ENCODE measurements at regions not wholly inside any gene's neighbourhood (a gene's known extent, or its start where the extent isn't known, plus 50 kb on each side); places are given as distances from the start of the nearest gene placed in this dataset.

DNA sequence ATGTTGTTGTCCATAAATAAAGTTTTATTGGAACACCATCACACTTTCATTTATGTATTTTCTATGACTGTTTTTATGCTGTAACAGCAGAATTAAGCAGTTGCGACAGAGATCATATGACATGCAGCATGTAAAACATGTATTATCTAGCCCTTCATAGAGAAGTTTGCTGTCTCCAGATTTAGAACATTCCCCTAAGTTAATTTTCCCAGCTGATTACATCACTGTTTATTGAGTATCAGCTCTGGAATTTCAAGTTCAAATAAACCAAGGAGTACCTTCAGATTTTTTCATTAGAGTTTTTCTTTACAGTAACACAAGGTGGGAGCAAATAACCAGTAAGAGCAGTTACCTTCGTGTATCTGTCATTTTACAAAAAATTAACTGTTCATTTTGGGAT lies 792.8 kb downstream of the USP25 start:
- Mint-ChIP-seq H3K4me1 (ENCODE audit: low read depth) (no peaks in the 10 kb centered on the region), H3K27ac (no peak overlapping the region), H3K36me3 (ENCODE audit: low read depth) (no peaks in the 10 kb centered on the region), H3K27me3 (no peaks in the 10 kb centered on the region), H3K9me3 (peaks cover 4% of the 10 kb centered on the region), H3K4me3 (no peak overlapping the region)
- DNase-seq (no peak), ATAC-seq (no peak)
- TF ChIP-seq, protein P1, sequence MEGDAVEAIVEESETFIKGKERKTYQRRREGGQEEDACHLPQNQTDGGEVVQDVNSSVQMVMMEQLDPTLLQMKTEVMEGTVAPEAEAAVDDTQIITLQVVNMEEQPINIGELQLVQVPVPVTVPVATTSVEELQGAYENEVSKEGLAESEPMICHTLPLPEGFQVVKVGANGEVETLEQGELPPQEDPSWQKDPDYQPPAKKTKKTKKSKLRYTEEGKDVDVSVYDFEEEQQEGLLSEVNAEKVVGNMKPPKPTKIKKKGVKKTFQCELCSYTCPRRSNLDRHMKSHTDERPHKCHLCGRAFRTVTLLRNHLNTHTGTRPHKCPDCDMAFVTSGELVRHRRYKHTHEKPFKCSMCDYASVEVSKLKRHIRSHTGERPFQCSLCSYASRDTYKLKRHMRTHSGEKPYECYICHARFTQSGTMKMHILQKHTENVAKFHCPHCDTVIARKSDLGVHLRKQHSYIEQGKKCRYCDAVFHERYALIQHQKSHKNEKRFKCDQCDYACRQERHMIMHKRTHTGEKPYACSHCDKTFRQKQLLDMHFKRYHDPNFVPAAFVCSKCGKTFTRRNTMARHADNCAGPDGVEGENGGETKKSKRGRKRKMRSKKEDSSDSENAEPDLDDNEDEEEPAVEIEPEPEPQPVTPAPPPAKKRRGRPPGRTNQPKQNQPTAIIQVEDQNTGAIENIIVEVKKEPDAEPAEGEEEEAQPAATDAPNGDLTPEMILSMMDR (IDR thresholded peaks at IDR 0.05): no peak
- intact Hi-C loops (cut with micrococcal nuclease): no loop called here
- CTCF ChIA-PET: no interaction called here
- POLR2A ChIA-PET: no interaction called here

DNA sequence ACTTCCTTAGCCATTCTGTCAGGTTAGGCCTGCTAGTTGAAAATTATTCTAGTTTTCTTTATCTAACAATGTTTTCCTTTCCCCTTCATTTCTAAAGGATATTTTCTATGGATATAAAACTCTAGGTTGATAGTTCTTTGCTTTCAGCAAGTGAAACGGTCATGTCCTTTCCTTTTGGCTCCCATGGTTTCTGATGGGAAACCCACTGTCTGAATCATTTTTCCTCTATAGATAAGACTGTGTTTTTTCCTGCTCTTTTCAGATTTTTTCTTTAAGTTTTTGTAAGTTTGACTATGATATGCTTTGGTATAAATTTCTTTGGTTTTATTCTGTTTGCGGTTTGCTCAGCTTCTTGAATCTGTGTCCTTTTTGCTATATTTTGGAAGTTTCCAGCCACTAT lies 800.9 kb downstream of the USP25 start:
- H3K4me1 Mint-ChIP-seq (ENCODE audit: low read depth): no peaks in the 10 kb centered on the region
- no peak overlapping the region for H3K27ac Mint-ChIP-seq
- H3K27me3 Mint-ChIP-seq: no peaks in the 10 kb centered on the region
- TF ChIP-seq, protein P1 (IDR thresholded peaks at IDR 0.05): no peak
- no peak overlapping the region for H3K4me3 Mint-ChIP-seq
- H3K9me3 Mint-ChIP-seq: peaks cover 8% of the 10 kb centered on the region
- intact Hi-C loops (cut with micrococcal nuclease): no loop called here
- ChIA-PET CTCF (no interaction called here), POLR2A (no interaction called here)
- H3K36me3 Mint-ChIP-seq (ENCODE audit: low read depth): no peaks in the 10 kb centered on the region
- DNase-seq: no peak
- ATAC-seq: no peak

DNA sequence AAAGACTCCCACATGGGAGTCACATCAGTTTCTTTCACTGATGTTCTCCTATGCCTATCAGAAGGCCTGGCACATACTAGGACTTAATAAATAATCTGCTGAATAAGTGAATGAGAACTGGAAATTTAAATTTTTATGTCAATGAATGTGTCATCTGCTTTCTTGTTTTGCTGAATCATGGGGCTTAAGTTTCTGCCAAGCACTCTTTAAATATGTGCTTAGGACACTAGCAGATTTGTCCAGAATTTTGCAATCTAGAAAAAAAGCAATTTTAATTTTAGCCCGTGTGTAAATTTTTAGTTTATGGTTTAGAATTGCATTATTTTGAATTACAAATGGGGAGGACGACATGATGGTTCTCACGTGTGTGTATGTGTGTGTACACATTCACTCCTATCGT lies 803.1 kb downstream of the USP25 start:
- peaks cover 6% of the 10 kb centered on the region for H3K9me3 Mint-ChIP-seq
- no peaks in the 10 kb centered on the region for H3K27me3 Mint-ChIP-seq
- TF ChIP-seq, protein P1 (IDR thresholded peaks at IDR 0.05): no peak
- H3K4me1 Mint-ChIP-seq (ENCODE audit: low read depth): no peaks in the 10 kb centered on the region
- ATAC-seq: no peak
- no peaks in the 10 kb centered on the region for H3K36me3 Mint-ChIP-seq (ENCODE audit: low read depth)
- DNase-seq: no peak
- H3K4me3 Mint-ChIP-seq: no peak overlapping the region
- ChIA-PET POLR2A (no interaction called here), CTCF (no interaction called here)
- no peak overlapping the region for H3K27ac Mint-ChIP-seq
- intact Hi-C loops (cut with micrococcal nuclease): no loop called here

DNA sequence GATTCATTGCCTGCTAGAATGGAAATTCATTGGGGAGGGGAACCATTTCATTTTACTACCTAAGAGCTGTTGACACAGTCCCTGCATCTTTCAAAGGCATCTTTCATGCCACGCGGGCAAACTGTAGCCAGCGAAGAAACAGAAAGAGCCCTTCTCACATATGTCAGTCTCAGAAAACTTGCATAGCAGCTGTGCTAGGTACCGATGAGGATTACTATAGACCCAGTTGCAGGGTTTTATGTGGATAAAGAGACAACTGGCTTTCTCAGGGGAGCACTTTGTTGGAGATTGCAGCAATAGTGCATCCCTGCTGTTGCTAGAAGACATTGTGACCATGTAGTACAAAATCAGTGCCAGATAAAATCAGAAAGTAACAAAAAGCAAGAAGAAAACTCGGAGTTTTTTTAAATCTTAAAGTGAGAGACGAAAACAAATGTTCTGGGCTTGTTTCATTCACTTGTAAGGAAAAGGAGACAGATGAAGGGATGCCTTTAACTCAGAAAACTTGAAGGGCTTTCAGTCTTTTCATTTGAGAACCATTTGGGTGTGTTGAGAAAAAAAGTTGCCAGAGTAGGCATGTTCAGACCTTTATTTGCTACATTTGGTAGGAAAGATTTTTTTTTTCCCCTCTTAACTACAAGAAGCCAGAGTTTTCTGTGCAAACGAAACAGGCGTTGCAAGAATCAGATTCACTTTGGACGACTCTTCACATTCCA lies 804.1 kb downstream of the USP25 start:
- no peak overlapping the region for H3K27ac Mint-ChIP-seq
- H3K27me3 Mint-ChIP-seq: no peaks in the 10 kb centered on the region
- H3K9me3 Mint-ChIP-seq: peaks cover 6% of the 10 kb centered on the region
- no peaks in the 10 kb centered on the region for H3K36me3 Mint-ChIP-seq (ENCODE audit: low read depth)
- ATAC-seq (no peak), DNase-seq (no peak)
- no peaks in the 10 kb centered on the region for H3K4me1 Mint-ChIP-seq (ENCODE audit: low read depth)
- POLR2A ChIA-PET: no interaction called here
- H3K4me3 Mint-ChIP-seq: no peak overlapping the region
- TF ChIP-seq, protein P1 (IDR thresholded peaks at IDR 0.05): no peak
- intact Hi-C loops (cut with micrococcal nuclease): no loop called here
- CTCF ChIA-PET: no interaction called here

DNA sequence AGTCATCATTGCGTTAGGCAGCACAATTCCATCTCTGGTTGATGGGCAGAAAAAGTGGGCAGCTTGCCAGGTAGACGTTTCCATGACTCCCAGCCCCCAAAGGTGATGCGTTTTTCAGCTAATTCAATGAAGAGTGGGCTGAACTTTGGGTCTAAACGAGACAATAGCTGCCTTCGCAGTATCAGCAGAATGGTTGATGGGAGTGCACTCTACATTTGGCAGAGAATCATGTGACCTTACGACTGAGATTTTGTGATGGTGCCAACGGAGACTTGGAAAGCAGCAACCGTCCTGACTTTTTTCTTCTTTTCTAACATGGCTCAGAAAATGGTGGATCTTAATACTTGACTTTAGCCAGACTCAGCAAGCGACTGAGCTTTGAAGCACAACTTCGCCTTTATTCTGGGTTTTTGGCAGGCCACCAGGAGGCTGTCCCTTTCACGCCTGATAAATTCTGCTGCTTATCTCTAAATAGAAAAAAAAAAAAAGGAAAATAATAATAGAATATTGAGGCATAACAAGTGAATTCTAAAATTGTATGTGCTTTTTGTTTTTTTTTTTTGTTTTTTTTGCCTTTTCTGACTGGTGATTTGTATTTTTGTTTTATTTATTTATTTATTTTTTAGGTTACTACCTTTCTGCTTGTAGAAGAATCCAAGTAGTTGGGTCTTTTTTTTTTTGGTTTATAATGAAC lies 804.8 kb downstream of the USP25 start:
- H3K4me1 Mint-ChIP-seq (ENCODE audit: low read depth): no peaks in the 10 kb centered on the region
- H3K27me3 Mint-ChIP-seq: no peaks in the 10 kb centered on the region
- TF ChIP-seq, protein P1 (IDR thresholded peaks at IDR 0.05): no peak
- H3K36me3 Mint-ChIP-seq (ENCODE audit: low read depth): no peaks in the 10 kb centered on the region
- H3K27ac Mint-ChIP-seq: no peak overlapping the region
- ChIA-PET POLR2A (no interaction called here), CTCF (no interaction called here)
- DNase-seq (no peak), ATAC-seq (no peak)
- peaks cover 3% of the 10 kb centered on the region for H3K9me3 Mint-ChIP-seq
- no peak overlapping the region for H3K4me3 Mint-ChIP-seq
- intact Hi-C loops (cut with micrococcal nuclease): no loop called here
